HEK293 (cell line): ENCODE measurements at regions not wholly inside any gene's neighbourhood (a gene's known extent, or its start where the extent isn't known, plus 50 kb on each side); places are given as distances from the start of the nearest gene placed in this dataset.

Source experiments
- CTCF ChIA-PET: fragments of 350-600 bp; formaldehyde crosslinking; extraction: SDS; loops from one replicate; lab custom pipeline; 2021; ENCODE audit warnings: antibody characterized with exemption; lab: Yijun Ruan, JAX
- POLR2A ChIA-PET: fragments of 300-600 bp; formaldehyde crosslinking; extraction: SDS; loops from one replicate; lab custom pipeline; 2020; ENCODE audit warnings: antibody characterized with exemption, inconsistent platforms; lab: Yijun Ruan, JAX
- H3K27ac ChIP-seq: fragments of 200-500 bp; sonication (Bioruptor generic); 2 replicates; pipeline ENCODE4 v1.5.1; 2014; ENCODE audit warnings: low read depth, low read length, control low read depth, inconsistent platforms; ENCODE audit errors: extremely low read depth
- H3K36me3 ChIP-seq, 2 experiments: fragments of 200-500 bp in 1 of 2; sonication (Bioruptor generic) in 1 of 2; 1 replicate in 1 of 2; 2 replicates in 1 of 2; pipeline ENCODE4 v1.5.1; 2014 to 2017; ENCODE audit warnings: inconsistent platforms in 2 of 2, low read length in 2 of 2; ENCODE audit not compliant: control insufficient read depth in 2 of 2, insufficient read depth in 1 of 2
- H3K4me1 ChIP-seq: fragments of 200-500 bp; sonication (Bioruptor generic); 2 replicates; pipeline ENCODE4 v1.5.1; 2014; ENCODE audit warnings: mild to moderate bottlenecking, low read length, inconsistent platforms; ENCODE audit not compliant: control insufficient read depth, insufficient read depth
- H3K4me3 ChIP-seq: 2 replicates; pipeline ENCODE4 v1.5.1; 2011; ENCODE audit warnings: low read depth, mild to moderate bottlenecking, control low read depth, low read length, moderate library complexity
- H3K9me3 ChIP-seq: fragments of 200-500 bp; sonication (Bioruptor generic); 2 replicates; pipeline ENCODE4 v1.5.1; 2014; ENCODE audit warnings: low read depth, low read length, inconsistent platforms; ENCODE audit not compliant: control insufficient read depth, insufficient read depth
- BCL11B ChIP-seq: fragments of 450-650 bp; formaldehyde crosslinking; IDR thresholded peaks from 2 replicates; pipeline ENCODE4 v1.5.1; 2016; ENCODE audit warnings: low read depth, missing biosample characterization, missing genetic modification characterization
- GLI2 ChIP-seq: fragments of 450-650 bp; formaldehyde crosslinking; IDR thresholded peaks from 2 replicates; pipeline ENCODE4; 2017; ENCODE audit warnings: missing biosample characterization, missing genetic modification characterization, low read depth, borderline replicate concordance
- GLI4 ChIP-seq: fragments of 450-650 bp; formaldehyde crosslinking; IDR thresholded peaks from 2 replicates; pipeline ENCODE4 v1.5.1; 2016; ENCODE audit warnings: missing biosample characterization, missing genetic modification characterization
- GLIS2 ChIP-seq: fragments of 450-650 bp; formaldehyde crosslinking; IDR thresholded peaks from 2 replicates; pipeline ENCODE4 v1.5.1; 2016; ENCODE audit warnings: missing biosample characterization, missing genetic modification characterization
- MYNN ChIP-seq: fragments of 450-650 bp; formaldehyde crosslinking; IDR thresholded peaks from 2 replicates; pipeline ENCODE4 v1.5.1; 2016; ENCODE audit warnings: missing biosample characterization, missing genetic modification characterization, borderline replicate concordance
- PRDM2 ChIP-seq: fragments of 450-650 bp; formaldehyde crosslinking; IDR thresholded peaks from 2 replicates; pipeline ENCODE4 v1.5.1; 2016; ENCODE audit warnings: missing biosample characterization, missing genetic modification characterization, borderline replicate concordance
- PRDM6 ChIP-seq: fragments of 450-650 bp; formaldehyde crosslinking; IDR thresholded peaks from 2 replicates; pipeline ENCODE4 v1.5.1; 2017; ENCODE audit warnings: missing biosample characterization, missing genetic modification characterization
- REST ChIP-seq: fragments of 450-650 bp; formaldehyde crosslinking; IDR thresholded peaks from 2 replicates; pipeline ENCODE4 v1.5.1; 2016; ENCODE audit warnings: missing biosample characterization, missing genetic modification characterization
- SP2 ChIP-seq: fragments of 450-650 bp; formaldehyde crosslinking; IDR thresholded peaks from 2 replicates; pipeline ENCODE4 v1.5.1; 2016; ENCODE audit warnings: missing biosample characterization, missing genetic modification characterization
- ZBTB6 ChIP-seq: fragments of 450-650 bp; formaldehyde crosslinking; IDR thresholded peaks from 2 replicates; pipeline ENCODE4 v1.5.1; 2017; ENCODE audit warnings: missing biosample characterization, missing genetic modification characterization
- ZBTB7A ChIP-seq: fragments of 450-650 bp; formaldehyde crosslinking; IDR thresholded peaks from 2 replicates; pipeline ENCODE4 v1.5.1; 2016; ENCODE audit warnings: low read depth, missing biosample characterization, missing genetic modification characterization
- ZFP69B ChIP-seq: fragments of 450-650 bp; formaldehyde crosslinking; IDR thresholded peaks from 2 replicates; pipeline ENCODE4 v1.5.1; 2016; ENCODE audit warnings: missing biosample characterization, missing genetic modification characterization
- ZNF16 ChIP-seq: fragments of 450-650 bp; formaldehyde crosslinking; IDR thresholded peaks from 2 replicates; pipeline ENCODE4 v1.5.1; 2016; ENCODE audit warnings: low read depth, missing biosample characterization, missing genetic modification characterization
- ZNF473 ChIP-seq: fragments of 450-650 bp; formaldehyde crosslinking; IDR thresholded peaks from 2 replicates; pipeline ENCODE4 v1.5.1; 2017; ENCODE audit warnings: missing biosample characterization, missing genetic modification characterization
- ZNF544 ChIP-seq: fragments of 450-650 bp; formaldehyde crosslinking; IDR thresholded peaks from 2 replicates; pipeline ENCODE4 v1.5.0; 2017; ENCODE audit warnings: missing biosample characterization, missing genetic modification characterization
- ZNF548 ChIP-seq: fragments of 450-650 bp; formaldehyde crosslinking; IDR thresholded peaks from 2 replicates; pipeline ENCODE4 v1.5.1; 2016; ENCODE audit warnings: missing biosample characterization, missing genetic modification characterization
- ZNF629 ChIP-seq: fragments of 450-650 bp; formaldehyde crosslinking; IDR thresholded peaks from 2 replicates; pipeline ENCODE4 v1.5.1; 2017; ENCODE audit warnings: missing biosample characterization, missing genetic modification characterization
- ZNF654 ChIP-seq: fragments of 450-650 bp; formaldehyde crosslinking; IDR thresholded peaks from 2 replicates; pipeline ENCODE4 v1.5.1; 2016; ENCODE audit warnings: low read depth, missing biosample characterization, missing genetic modification characterization
- ZNF837 ChIP-seq: fragments of 450-650 bp; formaldehyde crosslinking; IDR thresholded peaks from 2 replicates; pipeline ENCODE4 v1.5.1; 2016; ENCODE audit warnings: missing biosample characterization, missing genetic modification characterization

GRCh38 chr13:64697226-64697625 is 2532.9 kb downstream of the PCDH9 start:
- TF ChIP-seq ZFP69B (no peak), REST (tag by site-specific recombination) (no peak), PRDM2 (tag by site-specific recombination) (no peak), ZNF629 (tag by site-specific recombination) (no peak), GLI2 (tag by site-specific recombination) (no peak), MYNN (no peak), PRDM6 (tag by site-specific recombination) (no peak), SP2 (tag by site-specific recombination) (no peak), ZBTB7A (no peak), ZNF544 (tag by site-specific recombination) (no peak), BCL11B (no peak), GLIS2 (tag by site-specific recombination) (no peak), ZNF837 (tag by site-specific recombination) (no peak), GLI4 (tag by site-specific recombination) (no peak), ZNF548 (no peak), ZBTB6 (tag by site-specific recombination) (no peak), ZNF654 (tag by site-specific recombination) (no peak), ZNF473 (no peak), ZNF16 (tag by site-specific recombination) (no peak)
- Histone ChIP-seq H3K4me1 (no peaks in the 10 kb centered on the region), H3K4me3 (no peak overlapping the region), H3K27ac (no peak overlapping the region), H3K36me3 (no peaks in the 10 kb centered on the region), H3K9me3 (no peaks in the 10 kb centered on the region)
- POLR2A ChIA-PET, result no interaction called here
- CTCF ChIA-PET, result no interaction called here
